Skeletal muscle tissue (tissue), 3 donors: ENCODE measurements at regions not wholly inside any gene's neighbourhood (a gene's known extent, or its start where the extent isn't known, plus 50 kb on each side); places are given as distances from the start of the nearest gene placed in this dataset.
"Not testable (repeated sequence)": the region's sequence is repeated elsewhere in the genome, so short reads cannot be mapped to it uniquely, and the experiment has no call there.

Experiments used
- H3K27ac ChIP-seq: one replicate; pipeline ENCODE4 v1.7.0; 2013; ENCODE audit warnings: mild to moderate bottlenecking, low read depth, low read length, inconsistent platforms
- H3K27me3 ChIP-seq, 3 donors: one replicate each; pipeline ENCODE4 v1.7.0; 2013; ENCODE audit warnings: low read length in 3 of 3; ENCODE audit not compliant: control insufficient read depth in 3 of 3, insufficient read depth in 3 of 3
- H3K36me3 ChIP-seq, 3 donors: one replicate each; pipeline ENCODE4 v1.7.0; 2013; ENCODE audit warnings: low read length in 3 of 3; ENCODE audit not compliant: control insufficient read depth in 3 of 3, insufficient read depth in 3 of 3
- H3K4me1 ChIP-seq, 3 donors: one replicate each; pipeline ENCODE4 v1.7.0; 2013; ENCODE audit warnings: low read length in 3 of 3, mild to moderate bottlenecking in 3 of 3; ENCODE audit not compliant: control insufficient read depth in 3 of 3, insufficient read depth in 3 of 3
- H3K4me3 ChIP-seq, 3 donors: one replicate each; pipeline ENCODE4 v1.7.0; 2013; ENCODE audit warnings: low read length in 3 of 3
- H3K9ac ChIP-seq, 3 donors: one replicate each; pipeline ENCODE4 v1.7.0; 2013; ENCODE audit warnings: low read length in 3 of 3, mild to moderate bottlenecking in 3 of 3, moderate library complexity in 2 of 3, low read depth in 1 of 3
- H3K9me3 ChIP-seq, 3 donors: one replicate each; pipeline ENCODE4 v1.7.0; 2013; ENCODE audit warnings: low read length in 3 of 3; ENCODE audit not compliant: control insufficient read depth in 3 of 3
- donor health status: Osteomylitis.

DNA sequence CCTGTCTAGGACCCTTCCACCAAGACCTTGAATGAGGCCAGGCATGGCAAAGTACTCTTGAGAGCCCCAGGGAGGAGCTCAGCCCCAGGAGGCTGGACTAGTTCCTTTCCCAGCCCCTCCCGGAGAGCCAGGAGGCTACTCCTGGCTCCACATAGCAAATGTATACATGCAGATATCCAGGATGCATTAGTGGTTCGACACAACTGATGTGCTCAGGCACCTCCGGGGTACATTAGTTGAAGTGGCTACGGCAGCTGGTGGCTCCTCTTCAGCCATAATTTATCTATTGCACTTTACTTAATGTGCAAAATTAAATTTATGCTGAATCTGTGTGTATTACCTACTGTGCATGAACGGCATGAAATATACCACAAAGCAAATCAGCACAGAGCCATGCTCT, 182.8 kb upstream of the MEIS1 start:
- Histone ChIP-seq H3K27me3 (peaks cover 0 to 4% (median 2%) of the 10 kb centered on the region in 3 donors), H3K27ac (no peak overlapping the region), H3K36me3 (no peaks in the 10 kb centered on the region), H3K9ac (no peak overlapping the region), H3K9me3 (no peaks in the 10 kb centered on the region), H3K4me1 (no peaks in the 10 kb centered on the region), H3K4me3 (no peak overlapping the region)

DNA sequence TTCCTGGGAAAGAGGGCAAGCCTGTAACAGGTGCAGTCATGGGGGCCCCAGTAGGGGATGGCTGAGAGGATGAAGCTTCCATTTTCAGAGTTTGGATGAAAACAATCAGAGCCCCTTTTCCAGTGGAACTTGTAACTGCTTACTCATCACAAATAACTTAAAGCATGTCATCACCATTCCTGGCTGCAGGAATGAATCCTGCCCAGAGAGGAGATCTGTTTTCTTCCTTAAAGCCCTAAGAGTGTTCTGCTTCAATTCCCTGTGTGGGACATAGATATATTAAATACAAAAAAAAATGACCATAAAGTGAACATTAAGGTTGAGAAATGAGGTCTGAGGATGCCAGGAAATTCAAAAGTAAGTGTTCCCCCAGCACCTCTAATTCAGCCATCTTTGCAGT, 183.4 kb upstream of the MEIS1 start:
- H3K4me3 ChIP-seq, result no peak overlapping the region
- no peaks in the 10 kb centered on the region for H3K4me1 ChIP-seq
- no peaks in the 10 kb centered on the region for H3K9me3 ChIP-seq
- no peak overlapping the region for H3K9ac ChIP-seq
- H3K36me3 ChIP-seq, result no peaks in the 10 kb centered on the region
- H3K27me3 ChIP-seq, result peaks cover 0 to 4% (median 2%) of the 10 kb centered on the region in 3 donors
- no peak overlapping the region for H3K27ac ChIP-seq

DNA sequence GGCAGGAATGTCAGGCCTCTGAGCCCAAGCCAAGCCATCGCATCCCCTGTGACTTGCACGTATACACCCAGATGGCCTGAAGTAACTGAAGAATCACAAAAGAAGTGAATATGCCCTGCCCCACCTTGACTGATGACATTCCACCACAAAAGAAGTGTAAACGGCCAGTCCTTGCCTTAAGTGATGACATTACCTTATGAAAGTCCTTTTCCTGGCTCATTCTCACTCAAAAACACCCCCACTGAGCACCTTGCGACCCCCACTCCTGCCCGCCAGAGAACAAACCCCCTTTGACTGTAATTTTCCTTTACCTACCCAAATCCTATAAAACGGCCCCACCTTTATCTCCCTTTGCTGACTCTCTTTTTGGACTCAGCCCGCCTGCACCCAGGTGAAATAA, 185.8 kb upstream of the MEIS1 start:
- not testable (repeated sequence) for H3K27ac ChIP-seq, H3K36me3 ChIP-seq, H3K9ac ChIP-seq, H3K4me3 ChIP-seq, H3K4me1 ChIP-seq, H3K27me3 ChIP-seq, H3K9me3 ChIP-seq

DNA sequence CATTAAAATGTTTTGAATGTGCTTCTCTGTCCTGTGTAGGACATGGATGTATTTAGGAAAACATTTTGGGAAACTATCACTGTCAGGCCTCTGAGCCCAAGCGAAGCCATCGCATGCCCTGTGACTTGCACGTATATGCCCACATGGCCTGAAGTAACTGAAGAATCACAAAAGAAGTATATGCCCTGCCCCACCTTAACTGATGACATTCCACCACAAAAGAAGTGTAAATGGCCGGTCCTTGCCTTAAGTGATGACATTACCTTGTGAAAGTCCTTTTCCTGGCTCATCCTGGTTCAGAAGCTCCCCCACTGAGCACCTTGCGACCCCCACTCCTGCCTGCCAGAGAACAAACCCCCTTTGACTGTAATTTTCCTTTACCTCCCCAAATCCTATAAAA, 191.1 kb upstream of the MEIS1 start:
- not testable (repeated sequence) for H3K9me3 ChIP-seq, H3K27ac ChIP-seq, H3K4me3 ChIP-seq, H3K36me3 ChIP-seq, H3K4me1 ChIP-seq, H3K27me3 ChIP-seq, H3K9ac ChIP-seq

DNA sequence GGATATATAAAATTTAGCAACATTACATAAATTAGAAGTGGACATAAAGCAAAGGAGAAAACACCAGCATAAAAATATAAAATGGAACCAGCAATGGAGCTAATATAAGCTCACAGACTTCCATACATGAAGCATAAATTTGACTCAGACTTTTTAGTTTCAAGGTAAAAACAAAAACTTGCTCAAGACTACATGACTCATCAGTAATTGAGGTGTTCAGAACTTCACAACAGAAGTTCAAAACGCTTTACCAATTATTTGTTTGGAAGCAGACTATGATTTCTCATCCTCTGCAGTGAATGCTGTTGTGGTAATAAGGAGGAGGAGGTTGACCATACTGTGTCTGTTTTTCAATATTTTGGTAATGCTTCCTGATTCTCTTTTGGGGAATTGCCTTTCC, 192.0 kb upstream of the MEIS1 start:
- H3K9me3 ChIP-seq, H3K36me3 ChIP-seq, H3K4me1 ChIP-seq, H3K4me3 ChIP-seq, H3K27me3 ChIP-seq, H3K9ac ChIP-seq, H3K27ac ChIP-seq: not testable (repeated sequence)

DNA sequence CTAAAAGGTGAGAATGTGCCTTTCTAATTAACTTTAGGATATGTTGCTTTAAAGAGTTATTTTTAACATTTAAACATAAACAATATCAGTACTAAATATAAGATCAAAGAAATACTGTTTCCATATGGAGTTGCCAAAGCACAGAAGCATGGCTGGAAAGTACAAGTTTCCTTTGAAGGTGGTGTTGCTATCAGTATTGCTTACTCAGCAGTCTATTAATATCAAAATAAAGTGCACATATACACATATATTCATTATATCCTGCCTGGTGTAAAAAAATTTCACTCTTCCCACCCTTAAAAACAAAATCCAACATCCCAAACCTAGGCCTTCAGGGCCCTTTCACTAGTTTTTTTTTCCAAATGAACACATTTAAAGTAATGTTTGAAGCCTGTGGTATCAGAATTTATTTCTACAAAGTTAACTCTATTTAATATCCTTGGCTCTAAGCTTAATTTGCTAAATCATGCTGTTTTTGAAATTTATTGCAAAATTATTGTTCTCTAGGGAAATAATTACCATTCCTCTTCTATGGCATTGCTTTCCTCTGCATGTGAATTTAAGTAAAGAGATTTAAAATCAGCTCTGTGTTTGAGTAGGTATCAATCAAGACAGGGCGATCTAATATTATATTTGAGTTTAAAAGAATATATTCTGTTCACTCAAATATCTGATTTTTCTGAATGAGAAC, 192.7 kb upstream of the MEIS1 start:
- Histone ChIP-seq H3K36me3 (no peaks in the 10 kb centered on the region), H3K4me3 (no peak overlapping the region), H3K27ac (no peak overlapping the region), H3K4me1 (no peaks in the 10 kb centered on the region), H3K9ac (no peak overlapping the region), H3K27me3 (peaks cover 4% of the 10 kb centered on the region in 3 donors), H3K9me3 (no peaks in the 10 kb centered on the region)

DNA sequence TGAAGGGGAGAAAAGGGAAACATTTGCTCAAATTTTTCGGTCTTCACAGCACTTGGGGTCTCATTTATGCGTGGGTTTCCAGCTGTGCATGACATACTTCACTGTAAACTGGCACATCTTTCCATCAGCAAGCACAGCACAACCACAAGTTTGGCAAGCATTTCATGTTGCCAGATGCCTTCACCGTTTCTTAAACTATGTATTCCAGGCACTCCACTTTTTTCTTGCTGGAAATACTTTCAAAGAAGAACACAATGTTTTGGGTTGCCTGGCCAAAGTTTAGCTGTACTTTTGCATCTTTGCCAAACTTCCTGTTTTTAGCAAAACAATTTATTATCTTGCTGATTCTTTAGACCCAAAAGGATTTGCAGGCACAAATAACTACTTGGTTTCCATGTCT, 194.6 kb upstream of the MEIS1 start:
- Histone ChIP-seq H3K9me3 (no peaks in the 10 kb centered on the region), H3K4me1 (no peaks in the 10 kb centered on the region), H3K27ac (no peak overlapping the region), H3K4me3 (no peak overlapping the region), H3K9ac (no peak overlapping the region), H3K36me3 (no peaks in the 10 kb centered on the region), H3K27me3 (peaks cover 4% of the 10 kb centered on the region in 3 donors)

DNA sequence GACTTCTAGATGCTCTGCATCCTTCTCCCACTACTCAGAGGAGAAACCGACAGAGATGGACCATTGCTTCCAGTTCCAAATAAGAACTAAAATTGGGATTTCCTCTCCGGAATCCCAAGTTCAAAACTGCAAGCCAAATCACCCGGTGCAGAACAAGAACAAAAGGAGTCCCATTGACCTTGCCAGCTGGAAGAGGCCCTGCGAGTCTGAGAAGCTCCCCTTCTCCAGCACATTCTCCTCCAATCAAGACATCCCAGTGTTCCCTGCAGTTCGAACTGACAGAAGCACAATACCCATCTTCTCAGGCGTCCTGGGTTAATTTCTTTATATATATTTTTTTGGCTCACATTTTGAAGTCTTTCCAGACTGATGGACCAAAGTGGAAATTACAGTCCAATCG, 195.3 kb upstream of the MEIS1 start:
- Histone ChIP-seq H3K36me3 (no peaks in the 10 kb centered on the region), H3K4me1 (no peaks in the 10 kb centered on the region), H3K9ac (no peak overlapping the region), H3K9me3 (no peaks in the 10 kb centered on the region), H3K4me3 (no peak overlapping the region), H3K27me3 (peaks cover 4 to 7% (median 4%) of the 10 kb centered on the region in 3 donors), H3K27ac (no peak overlapping the region)

DNA sequence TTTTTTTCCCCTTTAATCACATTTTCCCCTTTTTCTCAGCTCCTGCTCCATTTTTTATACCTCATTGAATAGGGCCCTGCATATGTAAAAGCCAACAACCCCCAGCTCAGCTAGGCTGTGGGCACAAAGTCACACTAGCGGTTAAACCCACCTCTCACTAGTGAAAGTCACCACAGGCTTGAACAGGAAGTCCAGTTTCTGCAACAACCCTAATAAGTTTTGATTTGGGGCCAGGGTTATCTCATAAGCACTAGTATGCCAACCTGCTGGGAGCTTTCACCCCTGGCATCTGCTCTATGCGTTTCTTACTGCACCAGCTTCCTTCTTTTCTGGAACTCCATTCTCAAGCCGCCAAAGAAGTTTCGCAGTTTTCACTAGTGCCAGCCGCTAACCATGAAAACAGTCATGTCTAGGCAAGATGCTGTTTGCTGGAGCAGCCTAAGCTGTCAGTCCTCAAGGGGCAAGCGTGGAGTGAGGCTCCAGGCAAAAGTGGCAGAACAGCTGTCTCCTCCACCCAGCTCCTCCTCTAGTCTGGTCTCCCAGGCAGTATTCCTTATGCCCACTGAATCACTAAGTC, 197.0 kb upstream of the MEIS1 start:
- H3K9me3 ChIP-seq, result no peaks in the 10 kb centered on the region
- no peak overlapping the region for H3K9ac ChIP-seq
- peaks cover 4 to 7% (median 4%) of the 10 kb centered on the region in 3 donors for H3K27me3 ChIP-seq
- H3K27ac ChIP-seq, result no peak overlapping the region
- no peaks in the 10 kb centered on the region for H3K36me3 ChIP-seq
- no peaks in the 10 kb centered on the region for H3K4me1 ChIP-seq
- H3K4me3 ChIP-seq, result no peak overlapping the region

DNA sequence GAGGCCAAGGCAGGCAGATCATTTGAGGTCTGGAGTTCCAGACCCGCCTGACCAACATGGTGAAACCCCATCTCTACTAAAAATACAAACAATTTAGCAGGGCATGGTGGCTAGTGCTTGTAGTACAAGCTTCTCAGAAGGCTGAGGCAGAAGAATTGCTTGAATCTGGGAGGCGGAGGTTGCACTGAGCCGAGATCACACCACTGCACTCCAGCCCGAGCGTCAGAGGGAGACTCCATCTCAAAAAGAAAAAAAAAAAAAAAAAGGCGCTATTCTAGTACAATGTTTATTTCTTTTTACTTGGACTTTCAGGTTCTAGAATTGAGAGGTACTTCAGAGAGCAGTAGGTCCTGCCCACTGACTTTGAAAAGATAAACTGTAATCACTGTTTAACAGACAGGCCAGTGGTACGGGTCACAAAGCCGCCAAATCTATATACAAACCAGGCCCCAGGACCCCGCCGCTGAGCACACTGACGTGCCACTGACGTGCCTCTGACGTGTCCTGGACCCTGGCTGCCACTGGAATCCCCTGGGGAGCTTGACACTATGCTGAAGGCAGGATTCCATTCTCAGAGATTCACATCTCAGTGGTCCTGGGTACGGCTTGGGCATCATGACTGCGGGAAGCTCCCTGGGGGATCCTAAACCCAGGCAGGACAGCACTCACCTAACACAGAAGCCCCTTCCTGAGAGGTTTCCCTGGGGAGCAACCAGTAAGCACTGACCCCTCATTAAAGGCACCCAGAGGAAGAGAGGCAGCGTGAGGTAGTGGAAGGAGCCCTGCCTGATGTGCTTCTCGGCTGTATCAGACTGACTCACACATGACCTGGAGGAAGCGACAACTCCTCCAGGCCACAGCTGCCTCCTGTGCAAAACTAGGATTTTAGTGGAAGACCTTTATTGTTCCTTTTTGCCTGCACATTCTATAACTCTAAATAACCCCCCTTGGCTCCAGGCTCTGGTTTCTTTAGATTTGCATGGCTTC, 197.8 kb upstream of the MEIS1 start:
- Histone ChIP-seq H3K27ac (no peak overlapping the region), H3K27me3 (peaks cover 4 to 7% (median 4%) of the 10 kb centered on the region in 3 donors), H3K9ac (no peak overlapping the region), H3K9me3 (no peaks in the 10 kb centered on the region), H3K4me1 (no peaks in the 10 kb centered on the region), H3K36me3 (no peaks in the 10 kb centered on the region), H3K4me3 (no peak overlapping the region)
